D721Med (cell line): ENCODE measurements at regions not wholly inside any gene's neighbourhood (a gene's known extent, or its start where the extent isn't known, plus 50 kb on each side); places are given as distances from the start of the nearest gene placed in this dataset.

ENCODE experiments used
- DNase-seq: peaks from one replicate; pipeline ENCODE4 v3.0.0; 2011; ENCODE audit warnings: low spot score; ENCODE audit not compliant: insufficient read length
- FAIRE-seq: peaks from 2 replicates; lab custom pipeline; 2011; peaks lifted over from hg19 to GRCh38; lab: Jason Lieb, UNC
- CTCF ChIP-seq: IDR thresholded peaks from 2 replicates; pipeline ENCODE4 v1.5.1; 2012; ENCODE audit warnings: mild to moderate bottlenecking, control low read depth; ENCODE audit not compliant: insufficient read depth; ENCODE audit errors: missing control alignments

GRCh38 chr9:10899509-10899908 is 286.7 kb upstream of the PTPRD start:
- no peak for FAIRE-seq
- DNase-seq = no peak
- no peak for TF ChIP-seq CTCF

GRCh38 chr9:10903969-10904368 is 291.2 kb upstream of the PTPRD start:
- no peak for TF ChIP-seq CTCF
- no peak for DNase-seq
- no peak for FAIRE-seq

GRCh38 chr9:10910779-10911178 is 298.0 kb upstream of the PTPRD start:
- no peak for DNase-seq
- no peak for FAIRE-seq
- TF ChIP-seq CTCF = no peak

GRCh38 chr9:10911373-10911772 is 298.6 kb upstream of the PTPRD start:
- no peak for FAIRE-seq

GRCh38 chr9:10917001-10917400 is 304.2 kb upstream of the PTPRD start:
- DNase-seq (no peak), FAIRE-seq (no peak)
- TF ChIP-seq CTCF = no peak

More at GRCh38 chr9:10911373-10911772, 298.6 kb upstream of the PTPRD start:
- no peak for TF ChIP-seq CTCF
- DNase-seq = no peak

GRCh38 chr9:10921671-10922070 is 308.9 kb upstream of the PTPRD start:
- no peak for DNase-seq
- TF ChIP-seq CTCF = no peak
- FAIRE-seq = no peak

- TF ChIP-seq CTCF = no peak
- FAIRE-seq = no peak
- no peak for DNase-seq
These were observed 313.1 kb upstream of the PTPRD start for GRCh38 chr9:10925896-10926295.
